ENCODE measurements at regions not wholly inside any gene's neighbourhood (a gene's known extent, or its start where the extent isn't known, plus 50 kb on each side); places are given as distances from the start of the nearest gene placed in this dataset.

DNA sequence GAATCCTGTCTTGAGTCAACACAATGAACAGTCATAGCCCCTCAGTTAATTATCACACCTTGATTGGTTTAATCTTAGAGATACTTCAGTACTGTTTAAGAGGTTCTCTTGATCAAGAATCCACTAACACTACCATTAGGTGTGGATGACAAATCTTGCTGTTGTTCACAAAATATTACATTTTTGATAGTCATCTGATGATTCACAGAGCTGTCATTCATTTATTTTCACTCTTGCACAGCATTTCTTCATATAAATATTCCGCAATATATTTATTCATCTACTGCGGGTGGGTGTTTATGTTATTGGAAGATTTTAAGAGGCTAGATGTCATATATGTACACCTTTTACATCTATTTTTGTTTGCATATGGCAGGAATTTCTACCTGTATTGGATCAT is 1138.1 kb upstream of the PRKX start:
- TF ChIP-seq POLR2A (IDR thresholded peaks at IDR 0.05) = no peak
- no peak for TF ChIP-seq CTCF (IDR thresholded peaks at IDR 0.05)
